C4-2B (cell line): ENCODE measurements at regions not wholly inside any gene's neighbourhood (a gene's known extent, or its start where the extent isn't known, plus 50 kb on each side); places are given as distances from the start of the nearest gene placed in this dataset.

Experiments
- ZFX ChIP-seq: fragments of 450-650 bp; IDR thresholded peaks from 2 replicates; pipeline ENCODE4 v1.6.1; 2017
- TF ChIP-seq, protein P1 (sequence below): fragments of 450-650 bp; conservative IDR thresholded peaks from 2 replicates; pipeline ENCODE4 v1.5.1; 2017; ENCODE audit warnings: mild to moderate bottlenecking

- TF ChIP-seq, protein P1, sequence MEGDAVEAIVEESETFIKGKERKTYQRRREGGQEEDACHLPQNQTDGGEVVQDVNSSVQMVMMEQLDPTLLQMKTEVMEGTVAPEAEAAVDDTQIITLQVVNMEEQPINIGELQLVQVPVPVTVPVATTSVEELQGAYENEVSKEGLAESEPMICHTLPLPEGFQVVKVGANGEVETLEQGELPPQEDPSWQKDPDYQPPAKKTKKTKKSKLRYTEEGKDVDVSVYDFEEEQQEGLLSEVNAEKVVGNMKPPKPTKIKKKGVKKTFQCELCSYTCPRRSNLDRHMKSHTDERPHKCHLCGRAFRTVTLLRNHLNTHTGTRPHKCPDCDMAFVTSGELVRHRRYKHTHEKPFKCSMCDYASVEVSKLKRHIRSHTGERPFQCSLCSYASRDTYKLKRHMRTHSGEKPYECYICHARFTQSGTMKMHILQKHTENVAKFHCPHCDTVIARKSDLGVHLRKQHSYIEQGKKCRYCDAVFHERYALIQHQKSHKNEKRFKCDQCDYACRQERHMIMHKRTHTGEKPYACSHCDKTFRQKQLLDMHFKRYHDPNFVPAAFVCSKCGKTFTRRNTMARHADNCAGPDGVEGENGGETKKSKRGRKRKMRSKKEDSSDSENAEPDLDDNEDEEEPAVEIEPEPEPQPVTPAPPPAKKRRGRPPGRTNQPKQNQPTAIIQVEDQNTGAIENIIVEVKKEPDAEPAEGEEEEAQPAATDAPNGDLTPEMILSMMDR = no peak
- no peak for TF ChIP-seq ZFX
Observed at GRCh38 chr3:127056281-127056680, 73.4 kb downstream of the PLXNA1 start.
